Mesenteric fat pad (tissue), 1 donor: ENCODE measurements at regions not wholly inside any gene's neighbourhood (a gene's known extent, or its start where the extent isn't known, plus 50 kb on each side); places are given as distances from the start of the nearest gene placed in this dataset.
"Not testable (repeated sequence)": the region's sequence is repeated elsewhere in the genome, so short reads cannot be mapped to it uniquely, and the experiment has no call there.

ENCODE experiments used
- DNase-seq: peaks from one replicate; pipeline ENCODE4 v3.0.0-alpha.2; 2020; ENCODE audit warnings: low spot score
- donor health status: DM: yes; HTN: yes; CAD: no.

DNA sequence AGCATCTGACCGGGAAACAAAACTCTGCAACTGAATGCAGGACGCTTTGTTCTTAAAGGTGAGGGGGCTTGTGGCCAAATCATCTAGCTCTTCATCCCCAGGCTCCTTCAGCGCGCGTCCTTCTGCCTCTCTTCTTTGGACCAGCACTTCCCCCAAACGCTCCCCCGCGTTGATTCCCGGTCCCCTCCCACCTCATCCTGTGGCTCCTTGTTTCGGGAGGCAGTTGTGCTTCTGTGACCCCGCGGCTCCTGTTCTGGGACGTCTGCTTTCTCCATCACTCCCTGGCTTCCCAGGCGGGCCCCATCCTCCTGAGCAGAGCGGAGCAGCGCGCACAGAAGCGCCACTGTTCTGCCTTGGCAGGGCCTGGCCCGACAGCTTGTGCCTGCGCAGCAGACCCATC, 109.7 kb upstream of the ZNG1E start:
- DNase-seq: not testable (repeated sequence)

DNA sequence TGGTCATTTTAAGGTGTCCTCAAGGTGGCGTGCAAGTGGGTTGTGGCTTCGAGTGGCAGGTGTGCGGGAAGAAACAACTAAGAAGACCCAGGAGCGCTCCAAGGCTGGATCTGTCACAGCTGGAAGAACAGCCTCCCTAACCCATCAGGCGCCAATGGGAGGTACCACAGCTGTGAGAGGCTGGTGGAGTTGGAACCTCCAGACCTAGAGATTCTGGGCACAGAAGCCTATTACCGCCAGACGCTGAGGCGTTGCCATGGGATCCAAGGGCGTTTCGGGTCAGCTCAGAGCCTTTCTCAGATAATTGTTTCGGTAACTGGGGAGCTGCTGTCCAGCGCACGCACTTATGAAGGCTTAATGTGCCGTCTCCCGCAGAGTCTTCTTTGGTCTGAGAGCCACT, 156.7 kb upstream of the ZNG1E start:
- not testable (repeated sequence) for DNase-seq

- DNase-seq: not testable (repeated sequence)
Measured at GRCh38 chr9:65514465-65514864, 161.3 kb upstream of the ZNG1E start.

- DNase-seq: not testable (repeated sequence)
Measured at GRCh38 chr9:65507897-65508296, 167.8 kb upstream of the ZNG1E start.

GRCh38 chr9:65504686-65505085, 171.0 kb upstream of the ZNG1E start:
- DNase-seq: not testable (repeated sequence)

- DNase-seq: not testable (repeated sequence)
Measured at GRCh38 chr9:65503696-65504095, 172.0 kb upstream of the ZNG1E start.

- DNase-seq: not testable (repeated sequence)
Measured at GRCh38 chr9:65482890-65483289, 192.8 kb upstream of the ZNG1E start.

GRCh38 chr9:65481291-65481690, 194.4 kb upstream of the ZNG1E start:
- DNase-seq: not testable (repeated sequence)

- DNase-seq: peak; percentile 83
Measured at GRCh38 chr9:65474891-65475290, 189.9 kb upstream of the FOXD4L5 start.

GRCh38 chr9:65473059-65473822, 188.2 kb upstream of the FOXD4L5 start:
- peak; percentile 80 for DNase-seq

DNA sequence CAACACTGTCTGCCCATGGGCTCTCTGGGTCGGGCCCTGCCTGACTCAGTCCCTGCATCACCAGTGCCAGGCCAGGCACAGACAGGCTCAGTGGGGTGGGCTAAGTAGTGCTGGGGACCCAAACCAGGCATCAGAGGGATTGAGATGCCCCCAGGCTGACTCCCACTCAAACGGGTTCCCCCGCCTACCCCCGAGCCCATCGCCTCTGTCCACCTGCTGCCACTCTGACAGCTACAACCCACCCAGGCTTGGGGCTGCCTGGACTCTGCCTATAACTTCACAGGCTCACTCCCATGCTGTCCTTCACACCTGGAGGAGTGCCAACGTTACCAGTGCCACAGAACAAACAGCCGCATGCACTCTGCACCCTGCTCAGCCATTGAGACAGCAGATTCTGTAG, 186.1 kb upstream of the FOXD4L5 start:
- peak; percentile 43 for DNase-seq

DNA sequence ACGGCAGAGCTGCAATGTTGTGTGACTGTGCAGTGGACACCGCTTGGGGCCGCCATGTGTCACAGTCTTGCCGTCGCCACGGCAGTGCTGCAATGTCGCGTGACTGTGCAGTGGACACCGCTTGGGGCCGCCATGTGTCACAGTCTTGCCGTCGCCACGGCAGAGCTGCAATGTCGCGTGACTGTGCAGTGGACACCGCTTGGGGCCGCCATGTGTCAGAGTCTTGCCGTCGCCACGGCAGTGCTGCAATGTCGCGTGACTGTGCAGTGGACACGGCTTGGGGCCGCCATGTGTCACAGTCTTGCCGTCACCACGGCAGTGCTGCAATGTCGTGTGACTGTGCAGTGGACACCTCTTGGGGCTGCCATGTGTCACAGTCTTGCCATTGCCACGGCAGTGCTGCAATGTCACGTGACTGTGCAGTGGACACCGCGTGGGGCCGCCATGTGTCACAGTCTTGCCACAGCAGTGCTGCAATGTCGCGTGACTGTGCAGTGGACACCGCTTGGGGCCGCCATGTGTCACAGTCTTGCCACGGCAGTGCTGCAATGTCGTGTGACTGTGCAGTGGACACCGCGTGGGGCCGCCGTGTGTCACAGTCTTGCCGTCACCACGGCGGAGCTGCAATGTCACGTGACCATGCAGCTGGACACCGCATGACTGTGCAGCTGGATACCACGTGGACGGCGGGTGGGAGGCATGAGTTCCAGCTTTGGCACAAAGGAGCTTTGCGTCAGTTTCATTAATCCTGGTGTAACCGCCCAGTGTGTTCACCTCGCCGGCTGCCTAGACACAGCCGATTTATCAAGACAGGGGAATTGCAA, 182.1 kb upstream of the FOXD4L5 start:
- DNase-seq: peak; percentile 69

DNA sequence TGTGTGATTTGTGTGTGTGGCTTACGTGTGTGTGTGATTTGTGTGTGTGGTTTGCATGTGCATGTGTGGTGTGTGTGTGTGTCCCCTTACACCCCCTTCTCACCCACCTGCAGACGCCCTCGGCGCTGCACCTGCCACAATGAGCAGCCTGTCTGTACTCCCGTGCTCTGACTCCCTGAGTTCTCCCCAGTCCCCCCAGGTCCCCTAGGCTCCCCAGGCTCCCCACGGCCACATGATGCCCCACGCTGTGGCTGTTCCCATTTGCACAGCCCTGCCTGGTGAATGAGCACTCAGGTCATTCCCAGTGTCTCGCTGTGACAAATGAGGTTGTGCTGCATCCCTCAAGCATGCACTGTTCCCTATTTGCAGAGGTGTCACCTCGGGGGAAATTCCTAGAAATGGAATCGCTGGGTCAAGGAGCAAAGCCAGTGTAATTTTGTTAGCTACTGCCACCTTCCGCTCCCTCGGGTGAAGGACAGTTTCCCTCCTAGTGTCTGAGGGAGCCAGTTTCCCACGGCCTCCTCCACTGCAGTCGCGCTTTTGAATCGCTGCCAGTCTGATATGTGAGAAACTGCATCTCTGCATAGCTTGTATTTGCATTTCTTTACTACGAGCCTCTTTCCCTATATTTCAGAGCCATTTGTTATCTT, 180.4 kb upstream of the FOXD4L5 start:
- DNase-seq: peak; percentile 78

DNA sequence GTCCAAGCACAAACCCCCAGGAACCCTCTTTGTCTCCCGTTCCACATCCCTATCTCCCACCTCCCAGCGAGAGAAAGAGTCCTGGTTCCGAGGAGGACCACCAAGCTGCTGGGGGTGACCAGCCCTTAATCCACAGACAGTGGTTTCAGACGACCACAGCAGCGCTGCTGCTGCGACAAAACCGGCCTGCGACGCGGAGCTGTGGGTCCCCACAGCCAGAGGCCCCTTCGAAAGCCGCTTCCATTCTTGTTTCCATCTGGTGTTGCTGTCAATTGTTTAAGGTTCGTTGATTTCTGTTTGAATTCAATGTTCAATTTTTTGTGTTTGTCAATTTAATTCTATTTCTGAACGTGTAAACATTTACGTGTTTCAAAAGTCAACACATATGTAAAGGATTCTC, 177.5 kb upstream of the FOXD4L5 start:
- DNase-seq: not testable (repeated sequence)

DNA sequence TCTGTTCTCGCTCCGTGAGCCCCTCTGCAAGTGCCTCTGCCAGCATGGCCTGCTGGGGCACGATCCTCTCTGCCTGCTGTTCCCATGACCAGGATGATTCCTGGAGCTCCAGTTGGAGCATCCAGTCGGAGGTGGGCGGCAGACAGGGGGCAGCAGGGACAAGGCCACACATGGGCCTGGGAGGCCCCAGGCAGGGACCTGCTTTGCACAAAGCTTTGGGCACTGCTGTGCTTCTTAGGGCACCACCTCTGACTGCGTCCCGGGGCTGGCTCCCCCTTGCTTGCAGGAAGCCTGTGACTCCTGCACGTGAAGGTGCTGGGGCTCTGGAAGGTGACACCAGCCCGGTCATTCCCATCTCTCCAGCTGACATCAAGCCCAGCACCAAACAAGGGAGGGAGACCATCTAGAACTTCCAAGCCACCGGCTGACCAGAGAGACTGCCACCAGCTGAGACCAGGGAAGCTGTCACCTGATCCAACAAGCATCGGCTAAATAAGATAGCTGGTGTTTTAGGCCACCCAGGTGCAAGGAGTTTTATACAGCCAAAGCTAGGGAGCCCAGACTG, 174.8 kb upstream of the FOXD4L5 start:
- peak; percentile 71 for DNase-seq

DNA sequence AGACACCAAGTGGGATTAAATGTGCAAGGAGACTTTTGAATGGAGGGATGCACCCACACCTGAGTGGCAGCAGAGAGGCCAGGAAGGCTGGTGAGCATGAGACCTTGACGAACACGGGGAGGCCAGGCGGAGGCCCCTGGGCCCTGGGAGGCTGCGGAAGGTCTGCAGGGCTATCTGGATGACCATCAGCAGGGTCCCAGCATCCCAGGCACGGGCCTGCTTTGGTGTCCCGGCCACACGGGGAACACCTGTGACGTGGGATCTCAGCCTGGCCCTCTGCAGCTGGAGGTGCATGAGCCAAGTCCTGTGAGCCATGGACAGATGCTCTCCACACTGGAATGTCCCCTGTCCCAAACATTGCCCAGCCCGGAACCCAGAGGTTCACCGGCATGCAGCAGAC, 174.0 kb upstream of the FOXD4L5 start:
- DNase-seq: peak; percentile 51

DNA sequence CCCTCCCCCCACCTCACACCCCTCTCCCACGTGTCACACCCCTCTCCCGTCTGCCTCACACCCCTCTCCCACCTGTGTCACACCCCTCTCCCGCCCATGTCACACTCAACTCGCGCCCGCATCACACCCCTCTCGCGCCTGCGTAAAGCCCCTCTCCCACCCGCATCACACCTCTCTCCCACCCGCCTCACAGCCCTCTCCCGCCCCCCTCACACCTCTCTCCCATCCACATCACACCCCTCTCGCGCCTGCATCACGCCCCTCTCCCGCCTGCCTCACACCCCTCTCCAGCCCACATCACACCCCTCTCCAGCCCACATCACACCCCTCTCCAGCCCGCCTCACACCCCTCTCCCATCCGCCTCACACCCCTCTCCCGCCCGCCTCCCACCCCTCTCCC, 173.5 kb upstream of the FOXD4L5 start:
- peak; percentile 47 for DNase-seq

DNA sequence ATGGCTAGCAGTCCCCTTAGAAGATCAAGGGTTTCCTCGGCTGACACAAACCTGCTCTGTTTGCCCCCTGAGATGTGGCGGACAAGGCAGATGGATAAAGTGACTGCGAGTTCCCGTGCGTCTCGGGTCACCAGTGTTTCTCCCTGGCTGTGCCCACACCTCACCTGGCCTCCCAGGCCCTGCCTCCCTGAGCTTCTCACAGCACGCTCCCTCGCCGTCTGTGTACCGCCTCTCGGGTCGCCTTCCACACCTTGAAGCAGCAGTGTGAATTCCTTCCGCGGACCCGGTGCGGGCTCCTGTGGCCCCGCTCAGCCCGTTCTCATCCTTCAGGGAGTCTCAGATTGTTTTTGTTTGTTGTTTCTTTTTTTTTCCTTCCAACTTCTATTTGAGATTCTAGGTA, 172.0 kb upstream of the FOXD4L5 start:
- DNase-seq: peak; percentile 83

DNA sequence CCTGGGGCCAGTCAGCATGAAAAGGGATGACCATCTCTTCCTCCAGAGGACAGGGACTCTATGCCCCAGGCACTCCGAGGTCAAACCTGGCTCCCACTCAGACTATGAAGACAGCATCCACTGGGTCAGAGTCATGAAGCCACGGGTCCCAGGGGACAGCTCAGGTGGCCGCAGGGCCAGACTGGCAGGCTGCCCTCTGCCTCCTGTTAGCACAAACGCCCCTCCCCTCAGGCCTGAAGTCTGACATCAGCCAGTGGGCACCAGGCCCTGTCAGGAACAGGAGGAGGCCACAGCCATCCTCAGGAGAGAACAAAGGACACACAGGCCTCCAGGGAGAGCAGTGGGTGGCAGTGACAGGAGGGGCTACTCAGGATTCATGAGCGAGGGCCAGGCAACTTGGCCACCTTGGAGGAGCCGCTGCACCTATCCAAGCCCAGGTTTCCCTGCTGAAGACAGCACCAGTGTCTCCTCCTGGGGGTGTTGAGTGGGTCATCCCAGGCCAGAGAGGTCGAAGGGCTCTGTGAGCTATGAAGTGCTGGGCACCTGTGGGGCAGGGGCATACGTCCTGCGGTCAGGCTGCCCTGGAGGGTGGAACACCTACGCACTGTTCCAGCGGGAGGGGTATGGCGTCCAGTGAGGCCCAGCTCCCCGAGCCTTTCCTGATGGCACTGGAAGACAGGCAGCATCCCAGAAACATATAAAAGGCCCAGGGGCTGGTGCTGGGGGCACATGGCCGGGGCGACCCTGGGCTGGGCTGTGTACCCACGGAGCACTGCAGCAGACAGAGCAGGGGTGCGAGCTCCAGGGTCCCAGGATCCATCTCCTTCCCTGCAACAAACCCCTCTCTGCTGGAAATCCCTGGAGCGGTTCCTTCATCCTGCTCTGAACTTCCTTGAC, 171.0 kb upstream of the FOXD4L5 start:
- DNase-seq: peak; percentile 85

- peak; percentile 55 for DNase-seq
Measured at GRCh38 chr9:65455136-65455535, 170.1 kb upstream of the FOXD4L5 start.

- peak; percentile 71 for DNase-seq
Measured at GRCh38 chr9:65454666-65455065, 169.7 kb upstream of the FOXD4L5 start.
